ENCODE measurements at regions not wholly inside any gene's neighbourhood (a gene's known extent, or its start where the extent isn't known, plus 50 kb on each side); places are given as distances from the start of the nearest gene placed in this dataset.

DNA sequence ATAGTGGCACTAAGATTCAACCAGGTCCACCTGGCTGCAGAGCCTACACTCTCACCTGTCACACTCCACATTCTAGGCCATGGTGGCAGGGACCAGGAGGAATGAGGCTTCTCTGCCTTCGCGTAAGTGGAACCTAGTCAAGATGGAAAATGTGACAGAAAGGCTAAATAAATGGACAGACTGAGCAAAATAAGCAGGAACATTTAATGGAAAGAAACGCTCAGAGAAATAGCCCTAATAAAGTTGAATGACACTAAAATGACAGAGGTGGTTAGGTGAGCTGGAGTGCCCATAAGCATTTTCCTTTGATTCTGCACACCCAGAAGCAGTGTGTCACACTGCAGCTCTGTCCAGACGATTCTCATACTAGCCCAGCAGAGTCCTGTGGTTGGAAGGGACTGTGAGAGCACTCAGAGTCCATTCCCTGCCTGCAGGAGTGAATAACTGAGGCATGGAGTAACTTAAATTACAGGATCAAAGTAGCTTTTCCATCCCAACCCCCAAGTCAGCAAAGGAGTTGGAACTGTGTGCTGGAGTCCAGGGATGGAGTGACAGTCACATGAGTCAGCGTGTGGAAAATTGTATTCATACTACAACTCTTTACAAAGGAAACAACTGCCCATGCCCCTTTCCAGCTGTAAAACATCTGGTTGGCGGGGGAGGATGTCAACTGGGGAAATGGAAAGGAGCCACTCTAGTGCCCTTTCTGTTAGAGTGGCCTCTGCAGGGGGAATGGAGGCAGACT, 105.4 kb upstream of the LGALSL start:
- TF ChIP-seq, protein P1, sequence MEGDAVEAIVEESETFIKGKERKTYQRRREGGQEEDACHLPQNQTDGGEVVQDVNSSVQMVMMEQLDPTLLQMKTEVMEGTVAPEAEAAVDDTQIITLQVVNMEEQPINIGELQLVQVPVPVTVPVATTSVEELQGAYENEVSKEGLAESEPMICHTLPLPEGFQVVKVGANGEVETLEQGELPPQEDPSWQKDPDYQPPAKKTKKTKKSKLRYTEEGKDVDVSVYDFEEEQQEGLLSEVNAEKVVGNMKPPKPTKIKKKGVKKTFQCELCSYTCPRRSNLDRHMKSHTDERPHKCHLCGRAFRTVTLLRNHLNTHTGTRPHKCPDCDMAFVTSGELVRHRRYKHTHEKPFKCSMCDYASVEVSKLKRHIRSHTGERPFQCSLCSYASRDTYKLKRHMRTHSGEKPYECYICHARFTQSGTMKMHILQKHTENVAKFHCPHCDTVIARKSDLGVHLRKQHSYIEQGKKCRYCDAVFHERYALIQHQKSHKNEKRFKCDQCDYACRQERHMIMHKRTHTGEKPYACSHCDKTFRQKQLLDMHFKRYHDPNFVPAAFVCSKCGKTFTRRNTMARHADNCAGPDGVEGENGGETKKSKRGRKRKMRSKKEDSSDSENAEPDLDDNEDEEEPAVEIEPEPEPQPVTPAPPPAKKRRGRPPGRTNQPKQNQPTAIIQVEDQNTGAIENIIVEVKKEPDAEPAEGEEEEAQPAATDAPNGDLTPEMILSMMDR (IDR thresholded peaks at IDR 0.05), result no peak
- TF ChIP-seq POLR2AphosphoS5 (IDR thresholded peaks at IDR 0.05; ENCODE audit: insufficient read depth in 1 of 2, low read depth in 1 of 2), result no peak
